SU-DHL-6 (cell line): ENCODE measurements at regions not wholly inside any gene's neighbourhood (a gene's known extent, or its start where the extent isn't known, plus 50 kb on each side); places are given as distances from the start of the nearest gene placed in this dataset.

ENCODE experiments used
- H2AFZ ChIP-seq: fragments of 200-600 bp; sonication (generic); 2 replicates; pipeline ENCODE4 v1.6.1; 2014; ENCODE audit warnings: low read depth, mild to moderate bottlenecking, moderate library complexity, mixed read lengths, antibody characterized with exemption, low read length; ENCODE audit not compliant: severe bottlenecking
- H3F3A ChIP-seq: fragments of 200-600 bp; shearing (Covaris generic); 2 replicates; pipeline ENCODE4 v1.6.0; 2016; ENCODE audit warnings: antibody characterized with exemption, mild to moderate bottlenecking; ENCODE audit not compliant: insufficient read depth
- H3K27ac ChIP-seq: fragments of 200-600 bp; sonication (generic); 2 replicates; pipeline ENCODE4 v1.5.1; 2016; ENCODE audit warnings: low read depth, mild to moderate bottlenecking, low read length, moderate library complexity, mixed read lengths
- H3K27me3 ChIP-seq: fragments of 200-600 bp; sonication (generic), shearing (Covaris generic); 2 replicates; pipeline ENCODE4 v1.6.0; 2014; ENCODE audit warnings: mild to moderate bottlenecking, low read length
- H3K36me3 ChIP-seq: fragments of 200-600 bp; sonication (generic); 2 replicates; pipeline ENCODE4 v1.6.1; 2014; ENCODE audit warnings: mild to moderate bottlenecking, low read length, mixed read lengths
- H3K4me2 ChIP-seq: fragments of 300-600, 200-600 bp; shearing (Covaris generic), sonication (generic); 2 replicates; pipeline ENCODE4 v1.6.0; 2014; ENCODE audit warnings: low read length, low read depth, mild to moderate bottlenecking; ENCODE audit not compliant: poor library complexity, severe bottlenecking
- H3K4me3 ChIP-seq: fragments of 200-600 bp; sonication (generic); 2 replicates; pipeline ENCODE4 v1.5.1; 2014; ENCODE audit warnings: antibody characterized with exemption, low read length, mild to moderate bottlenecking, mixed read lengths; ENCODE audit not compliant: insufficient read depth, poor library complexity, severe bottlenecking
- H3K79me2 ChIP-seq: fragments of 200-600 bp; sonication (generic); 2 replicates; pipeline ENCODE4 v1.6.1; 2014; ENCODE audit warnings: mild to moderate bottlenecking, low read length, moderate library complexity; ENCODE audit not compliant: insufficient read depth
- H3K9ac ChIP-seq: fragments of 200-600 bp; sonication (generic); 2 replicates; pipeline ENCODE4 v1.7.0; 2014; ENCODE audit warnings: mild to moderate bottlenecking, low read length
- H3K9me2 ChIP-seq: fragments of 200-600 bp; sonication (generic); replicated peaks from 2 replicates; pipeline ENCODE4 v1.6.1; 2014; ENCODE audit warnings: low read length; ENCODE audit not compliant: insufficient read depth
- H3K9me3 ChIP-seq: fragments of 200-600 bp; sonication (generic); 2 replicates; pipeline ENCODE4 v1.6.1; 2014; ENCODE audit warnings: low read length, mixed read lengths; ENCODE audit not compliant: insufficient read depth
- H4K20me1 ChIP-seq: fragments of 200-600 bp; sonication (generic); 2 replicates; pipeline ENCODE4 v1.6.1; 2014; ENCODE audit warnings: low read depth, mild to moderate bottlenecking, antibody characterized with exemption, low read length, moderate library complexity, mixed read lengths
- EZH2phosphoT487 ChIP-seq: fragments of 200-600 bp; sonication (generic), shearing (Covaris generic); conservative IDR thresholded peaks from 2 replicates; pipeline ENCODE4 v1.6.1; 2018; ENCODE audit warnings: mild to moderate bottlenecking, antibody characterized with exemption, low read length, moderate library complexity, mixed read lengths
- TF ChIP-seq, protein P1 (sequence below): fragments of 200-600 bp; sonication (generic); IDR thresholded peaks from one replicate; pipeline ENCODE4 v1.5.1; 2017; ENCODE audit warnings: antibody characterized with exemption, mild to moderate bottlenecking, low read length, moderate library complexity; ENCODE audit not compliant: insufficient read depth, poor library complexity, severe bottlenecking

DNA sequence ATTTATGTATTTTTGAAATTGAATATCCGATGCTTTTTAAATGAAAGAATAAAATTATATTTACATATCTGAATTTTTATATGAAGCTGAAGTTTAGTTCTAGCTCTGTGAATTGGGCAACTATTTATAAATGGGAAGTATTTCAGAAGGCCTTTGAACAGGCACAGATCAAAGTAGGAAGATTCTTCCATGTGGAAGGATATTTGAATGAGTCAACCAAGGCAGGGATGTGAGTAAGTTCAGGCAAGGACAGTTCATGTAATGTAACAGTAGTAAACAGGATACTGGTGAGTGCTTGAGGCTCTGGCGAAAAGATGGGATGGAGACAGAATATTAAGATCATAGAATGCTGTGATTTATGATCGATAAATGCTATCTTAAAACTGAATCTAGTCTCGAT is 417.8 kb upstream of the CCDC179 start:
- Histone ChIP-seq H3K9me3 (no peaks in the 10 kb centered on the region), H3F3A (no peaks in the 10 kb centered on the region), H3K79me2 (no peaks in the 10 kb centered on the region), H3K9me2 (no peaks in the 10 kb centered on the region), H3K4me2 (no peak overlapping the region), H2AFZ (no peak overlapping the region), H3K27ac (no peak overlapping the region), H3K9ac (no peak overlapping the region), H3K36me3 (no peaks in the 10 kb centered on the region), H4K20me1 (no peaks in the 10 kb centered on the region), H3K4me3 (no peak overlapping the region), H3K27me3 (no peaks in the 10 kb centered on the region)
- TF ChIP-seq, protein P1, sequence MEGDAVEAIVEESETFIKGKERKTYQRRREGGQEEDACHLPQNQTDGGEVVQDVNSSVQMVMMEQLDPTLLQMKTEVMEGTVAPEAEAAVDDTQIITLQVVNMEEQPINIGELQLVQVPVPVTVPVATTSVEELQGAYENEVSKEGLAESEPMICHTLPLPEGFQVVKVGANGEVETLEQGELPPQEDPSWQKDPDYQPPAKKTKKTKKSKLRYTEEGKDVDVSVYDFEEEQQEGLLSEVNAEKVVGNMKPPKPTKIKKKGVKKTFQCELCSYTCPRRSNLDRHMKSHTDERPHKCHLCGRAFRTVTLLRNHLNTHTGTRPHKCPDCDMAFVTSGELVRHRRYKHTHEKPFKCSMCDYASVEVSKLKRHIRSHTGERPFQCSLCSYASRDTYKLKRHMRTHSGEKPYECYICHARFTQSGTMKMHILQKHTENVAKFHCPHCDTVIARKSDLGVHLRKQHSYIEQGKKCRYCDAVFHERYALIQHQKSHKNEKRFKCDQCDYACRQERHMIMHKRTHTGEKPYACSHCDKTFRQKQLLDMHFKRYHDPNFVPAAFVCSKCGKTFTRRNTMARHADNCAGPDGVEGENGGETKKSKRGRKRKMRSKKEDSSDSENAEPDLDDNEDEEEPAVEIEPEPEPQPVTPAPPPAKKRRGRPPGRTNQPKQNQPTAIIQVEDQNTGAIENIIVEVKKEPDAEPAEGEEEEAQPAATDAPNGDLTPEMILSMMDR = no peak
- no peak for TF ChIP-seq EZH2phosphoT487

DNA sequence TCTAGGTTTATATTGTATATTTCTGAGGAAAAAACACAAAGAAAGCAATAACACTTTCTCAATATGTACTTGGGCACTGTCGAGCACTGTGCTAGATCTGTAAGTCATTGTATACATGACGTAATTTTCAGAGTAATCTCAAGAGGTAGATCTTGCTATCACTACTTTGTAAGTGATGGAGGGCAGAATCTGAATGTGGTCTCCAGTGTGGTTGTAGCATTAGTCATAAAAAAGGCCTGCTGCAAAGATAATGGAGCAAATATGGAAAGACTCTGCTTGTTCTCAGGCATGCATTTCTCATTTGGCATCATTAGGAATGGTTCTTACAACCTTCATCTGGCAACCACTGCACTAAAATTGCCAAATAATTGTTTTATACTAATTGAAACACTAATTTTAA is 419.8 kb upstream of the CCDC179 start:
- Histone ChIP-seq H4K20me1 (no peaks in the 10 kb centered on the region), H3K27me3 (no peaks in the 10 kb centered on the region), H3K27ac (no peak overlapping the region), H3K9me2 (no peaks in the 10 kb centered on the region), H3K4me3 (no peak overlapping the region), H2AFZ (no peak overlapping the region), H3K9ac (no peak overlapping the region), H3K79me2 (no peaks in the 10 kb centered on the region), H3K4me2 (no peak overlapping the region), H3K9me3 (no peaks in the 10 kb centered on the region), H3F3A (no peaks in the 10 kb centered on the region), H3K36me3 (no peaks in the 10 kb centered on the region)
- TF ChIP-seq, protein P1 = no peak
- no peak for TF ChIP-seq EZH2phosphoT487

DNA sequence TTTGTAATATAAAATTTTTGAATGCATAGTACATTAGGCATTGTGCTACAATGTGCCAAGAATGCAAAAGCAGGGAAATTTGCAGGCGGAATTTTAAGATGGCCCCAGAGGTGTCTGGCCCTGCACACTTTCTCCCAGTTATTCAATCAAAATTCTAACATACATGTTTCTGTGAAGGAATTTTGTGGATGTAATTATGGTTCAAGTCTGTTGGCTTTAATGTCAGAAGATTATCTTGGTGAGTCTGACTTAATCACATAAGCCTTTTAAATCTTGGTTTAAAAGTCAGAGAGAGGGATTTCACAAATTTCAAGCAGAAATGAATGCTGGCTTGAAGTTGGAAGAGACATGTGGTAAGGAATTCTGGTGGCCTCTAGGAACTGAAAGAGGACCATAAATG is 423.4 kb upstream of the CCDC179 start:
- H3F3A ChIP-seq = no peaks in the 10 kb centered on the region
- no peaks in the 10 kb centered on the region for H3K79me2 ChIP-seq
- H2AFZ ChIP-seq = no peak overlapping the region
- H3K27ac ChIP-seq = no peak overlapping the region
- no peaks in the 10 kb centered on the region for H3K9me2 ChIP-seq
- no peak for TF ChIP-seq EZH2phosphoT487
- TF ChIP-seq, protein P1 = no peak
- H3K27me3 ChIP-seq = no peaks in the 10 kb centered on the region
- H3K4me3 ChIP-seq = no peak overlapping the region
- no peak overlapping the region for H3K9ac ChIP-seq
- no peaks in the 10 kb centered on the region for H4K20me1 ChIP-seq
- no peaks in the 10 kb centered on the region for H3K36me3 ChIP-seq
- H3K4me2 ChIP-seq = no peak overlapping the region
- H3K9me3 ChIP-seq = no peaks in the 10 kb centered on the region
